Erythroblast (primary cell): ENCODE measurements at regions not wholly inside any gene's neighbourhood (a gene's known extent, or its start where the extent isn't known, plus 50 kb on each side); places are given as distances from the start of the nearest gene placed in this dataset.

Source experiments
- GATA1 ChIP-seq: IDR thresholded peaks from 2 replicates; pipeline ENCODE4 v1.6.1; 2011; ENCODE audit warnings: low read depth, mild to moderate bottlenecking, control low read depth, low read length, moderate library complexity
- POLR2A ChIP-seq: IDR thresholded peaks from 2 replicates; pipeline ENCODE4 v1.6.1; 2011; ENCODE audit warnings: mild to moderate bottlenecking, low read length

DNA sequence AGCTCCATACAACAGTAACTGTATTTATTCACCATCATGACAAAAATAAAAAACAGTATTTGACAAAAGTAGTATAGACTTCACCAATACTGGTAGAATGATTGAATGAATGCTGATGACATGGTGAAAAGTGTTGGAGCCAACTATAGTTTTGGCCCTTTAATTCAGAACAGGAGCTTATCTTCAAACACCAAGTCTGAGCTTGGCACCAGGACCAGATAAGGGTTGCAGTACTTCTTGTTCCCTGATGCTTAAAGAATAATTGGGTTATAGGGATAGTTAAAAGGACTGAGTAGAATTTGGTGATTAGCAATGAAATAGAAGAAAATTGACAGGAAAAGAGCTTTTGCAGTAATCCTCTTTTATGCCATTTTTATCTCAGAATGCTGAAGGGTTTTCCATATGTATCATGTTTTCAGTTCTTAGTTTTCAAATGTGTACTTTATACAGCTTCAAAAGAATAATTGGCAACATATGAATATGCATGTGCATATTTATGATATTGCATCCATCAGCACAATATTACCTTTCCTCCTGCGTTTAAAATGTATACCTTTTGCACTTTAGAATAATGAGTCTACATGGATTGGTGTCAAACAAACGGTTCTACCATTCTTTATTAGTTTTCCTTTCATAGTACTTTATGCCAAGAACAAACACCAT, 214.2 kb upstream of the ARHGAP42 start:
- no peak for TF ChIP-seq POLR2A
- TF ChIP-seq GATA1, result no peak
